HEK293T (cell line): ENCODE measurements at regions not wholly inside any gene's neighbourhood (a gene's known extent, or its start where the extent isn't known, plus 50 kb on each side); places are given as distances from the start of the nearest gene placed in this dataset.
"Not testable (repeated sequence)": the region's sequence is repeated elsewhere in the genome, so short reads cannot be mapped to it uniquely, and the experiment has no call there.

Source experiments
- CTCF ChIA-PET: fragments of 350-600 bp; formaldehyde crosslinking; extraction: SDS; loops from one replicate; lab custom pipeline; 2021; ENCODE audit warnings: antibody characterized with exemption, inconsistent platforms; lab: Yijun Ruan, JAX
- POLR2A ChIA-PET: fragments of 350-600 bp; formaldehyde crosslinking; extraction: SDS; loops from one replicate; lab custom pipeline; 2020; ENCODE audit warnings: antibody characterized with exemption, inconsistent platforms; lab: Yijun Ruan, JAX
- DNase-seq: peaks from one replicate; pipeline ENCODE4 v3.0.0; 2012; ENCODE audit warnings: mixed read lengths; ENCODE audit errors: extremely low spot score
- ARNT ChIP-seq: fragments of 450-650 bp; IDR thresholded peaks from 2 replicates; pipeline ENCODE4 v1.6.1; 2017; ENCODE audit warnings: mild to moderate bottlenecking
- BHLHE40 ChIP-seq: fragments of 450-650 bp; IDR thresholded peaks from 2 replicates; pipeline ENCODE4 v1.6.1; 2016; ENCODE audit warnings: mild to moderate bottlenecking, moderate library complexity, borderline replicate concordance
- CTBP1 ChIP-seq: fragments of 450-650 bp; IDR thresholded peaks from 2 replicates; pipeline ENCODE4 v1.6.1; 2016; ENCODE audit warnings: borderline replicate concordance
- ELF4 ChIP-seq: fragments of 450-650 bp; IDR thresholded peaks from 2 replicates; pipeline ENCODE4 v1.6.1; 2017; ENCODE audit warnings: antibody characterized with exemption
- FOXA1 ChIP-seq: fragments of 450-650 bp; IDR thresholded peaks from 2 replicates; pipeline ENCODE4 v1.6.1; 2016; ENCODE audit warnings: mild to moderate bottlenecking
- FOXK2 ChIP-seq: fragments of 450-650 bp; IDR thresholded peaks from 2 replicates; pipeline ENCODE4 v1.6.1; 2016; ENCODE audit warnings: mild to moderate bottlenecking
- FOXM1 ChIP-seq: fragments of 450-650 bp; IDR thresholded peaks from 2 replicates; pipeline ENCODE4 v1.6.1; 2017; ENCODE audit warnings: mild to moderate bottlenecking, borderline replicate concordance
- HDGF ChIP-seq: fragments of 450-650 bp; IDR thresholded peaks from 2 replicates; pipeline ENCODE4 v1.6.1; 2017; ENCODE audit warnings: antibody characterized with exemption, borderline replicate concordance
- L3MBTL2 ChIP-seq: fragments of 450-650 bp; conservative IDR thresholded peaks from 2 replicates; pipeline ENCODE4 v1.6.1; 2016; ENCODE audit warnings: mild to moderate bottlenecking
- LEF1 ChIP-seq: fragments of 450-650 bp; IDR thresholded peaks from 2 replicates; pipeline ENCODE4 v1.6.1; 2017; ENCODE audit warnings: mild to moderate bottlenecking, borderline replicate concordance
- NFRKB ChIP-seq: fragments of 450-650 bp; IDR thresholded peaks from 2 replicates; pipeline ENCODE4 v1.6.1; 2016; ENCODE audit warnings: mild to moderate bottlenecking, moderate library complexity
- PKNOX1 ChIP-seq: fragments of 450-650 bp; IDR thresholded peaks from 2 replicates; pipeline ENCODE4 v1.6.1; 2016
- SP1 ChIP-seq: fragments of 450-650 bp; IDR thresholded peaks from 2 replicates; pipeline ENCODE4 v1.6.1; 2017
- SUZ12 ChIP-seq: fragments of 450-650 bp; IDR thresholded peaks from 2 replicates; pipeline ENCODE4 v1.6.1; 2016; ENCODE audit warnings: mild to moderate bottlenecking
- TARDBP ChIP-seq: fragments of 450-650 bp; IDR thresholded peaks from 2 replicates; pipeline ENCODE4 v1.6.1; 2016
- ZNF384 ChIP-seq: fragments of 450-650 bp; IDR thresholded peaks from 2 replicates; pipeline ENCODE4 v1.6.1; 2016

- TF ChIP-seq ELF4 (no peak), HDGF (no peak), SP1 (no peak), FOXA1 (no peak), ARNT (no peak), PKNOX1 (no peak), L3MBTL2 (no peak), BHLHE40 (no peak), SUZ12 (no peak), FOXK2 (no peak)
- no peak for DNase-seq
- CTCF ChIA-PET = no interaction called here
- POLR2A ChIA-PET = interaction anchor here (1.9 kb wide), 1 partner anchor 19 kb away, joined by 5 read pairs; no protein-coding TSS in a partner anchor
Observed at GRCh38 chr7:66474441-66474840, 154.2 kb upstream of the KCTD7 start.

- CTCF ChIA-PET, DNase-seq, POLR2A ChIA-PET: not testable (repeated sequence)
Observed at GRCh38 chr7:66476056-66476455, 152.6 kb upstream of the KCTD7 start.

GRCh38 chr7:66477822-66478397 lies 150.8 kb upstream of the KCTD7 start:
- POLR2A ChIA-PET, CTCF ChIA-PET, DNase-seq: not testable (repeated sequence)

DNA sequence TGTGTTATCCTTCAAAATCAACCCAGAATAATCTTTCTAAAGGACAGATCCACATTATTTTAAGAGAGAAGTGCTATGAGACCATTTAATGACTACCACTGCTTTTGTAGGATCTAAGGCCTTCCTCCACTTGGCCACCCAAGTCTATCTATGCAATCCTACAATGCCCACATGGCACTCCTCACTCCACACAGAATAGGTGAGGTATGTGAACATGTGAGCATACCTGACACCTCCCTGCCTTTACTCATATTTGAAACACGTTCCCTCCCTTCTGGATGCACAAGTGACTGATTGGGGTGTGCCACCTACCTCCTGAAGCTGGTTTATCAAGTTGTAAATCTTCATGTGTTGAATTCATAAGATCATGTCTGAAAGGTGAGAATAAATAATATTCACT lies 147.5 kb upstream of the KCTD7 start:
- DNase-seq, CTCF ChIA-PET, POLR2A ChIA-PET: not testable (repeated sequence)

GRCh38 chr7:66489065-66489464 lies 139.6 kb upstream of the KCTD7 start:
- CTCF ChIA-PET, DNase-seq, POLR2A ChIA-PET: not testable (repeated sequence)

DNA sequence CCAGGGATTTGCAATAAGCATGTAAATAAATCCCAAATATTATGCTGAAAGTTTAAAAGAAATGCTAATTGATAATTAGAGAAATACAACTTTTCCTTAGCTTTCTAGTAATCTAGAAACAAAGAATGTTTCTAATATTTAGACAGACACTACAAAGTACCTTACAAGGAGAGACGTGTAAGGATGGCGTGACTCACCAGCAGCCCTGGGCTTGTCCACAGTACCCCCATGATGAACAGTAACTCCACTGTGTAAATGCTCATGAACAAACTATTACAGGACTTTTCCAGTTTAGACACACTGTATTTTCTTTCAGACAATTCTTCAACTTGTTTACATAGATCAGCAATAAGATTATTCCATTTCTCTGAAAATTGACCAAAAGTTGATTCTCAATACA lies 138.9 kb upstream of the KCTD7 start:
- DNase-seq, CTCF ChIA-PET, POLR2A ChIA-PET: not testable (repeated sequence)

GRCh38 chr7:66490979-66491378 lies 137.7 kb upstream of the KCTD7 start:
- CTCF ChIA-PET, POLR2A ChIA-PET, DNase-seq: not testable (repeated sequence)

GRCh38 chr7:66492405-66492804 lies 136.3 kb upstream of the KCTD7 start:
- POLR2A ChIA-PET = interaction anchor here (1.5 kb wide), 1 partner anchor 33 kb away, joined by 4 read pairs; no protein-coding TSS in a partner anchor
- CTCF ChIA-PET, DNase-seq: not testable (repeated sequence)

DNA sequence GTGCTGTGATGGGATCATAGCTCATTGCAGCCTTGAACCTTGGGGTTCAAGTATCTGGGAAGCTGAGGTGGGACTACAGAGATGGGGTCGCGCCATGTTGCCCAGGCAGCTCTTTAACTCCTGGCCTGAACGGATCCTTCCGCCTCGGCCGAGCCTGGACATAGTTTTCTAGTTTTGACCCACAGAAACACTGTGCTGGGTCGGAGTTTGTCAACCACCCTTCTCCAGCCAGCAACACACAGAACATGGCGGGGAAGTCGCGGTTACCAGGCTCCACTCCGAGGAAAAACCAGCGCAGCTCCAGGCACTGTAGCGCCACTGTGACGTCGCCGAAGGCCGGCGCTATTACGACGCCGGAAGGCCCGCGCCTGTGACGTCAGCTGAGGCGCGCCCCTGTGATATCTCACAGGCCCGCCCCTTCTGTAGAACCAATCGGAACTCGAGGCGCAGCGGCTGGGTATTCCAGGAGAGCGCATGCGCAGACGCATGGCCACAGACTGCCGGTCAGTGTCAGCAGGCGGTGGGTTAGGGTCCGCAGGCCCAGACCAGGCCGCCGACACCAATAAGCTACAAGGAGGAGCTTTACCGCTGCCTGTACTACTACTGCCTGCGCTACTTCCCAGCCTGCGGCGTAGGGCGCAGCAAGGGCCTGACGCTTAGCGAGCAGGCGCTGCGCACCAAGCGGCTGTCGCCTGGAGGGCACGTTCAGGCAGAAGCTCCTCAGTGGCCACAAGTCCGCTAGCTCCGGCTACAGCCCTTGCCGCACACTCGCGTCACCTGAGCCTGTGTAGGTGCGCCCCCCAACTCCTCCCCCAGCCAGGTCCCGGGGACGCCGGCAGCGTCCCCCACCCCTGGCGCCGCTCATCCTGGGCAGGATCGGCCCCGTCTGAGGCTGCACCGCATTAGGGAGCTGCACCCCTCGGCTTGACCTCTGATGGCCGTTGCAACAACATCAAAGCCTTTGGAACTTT lies 135.2 kb upstream of the KCTD7 start:
- no peak for TF ChIP-seq ZNF384
- TF ChIP-seq FOXK2 = no peak
- TF ChIP-seq CTBP1 = no peak
- TF ChIP-seq NFRKB = no peak
- no peak for TF ChIP-seq SP1
- peak; percentile 86 for TF ChIP-seq TARDBP
- TF ChIP-seq BHLHE40 = no peak
- no peak for TF ChIP-seq ELF4
- DNase-seq = peak; percentile 95
- ChIA-PET CTCF (no interaction called here), POLR2A (interaction anchor here (0.6 to 2.1 kb wide), 20 partner anchors 10 to 502 kb away, joined by 3 to 9 read pairs (median 4); partner anchors contain the start of genes SBDS and TPST1)

GRCh38 chr7:66497346-66497745 lies 131.3 kb upstream of the KCTD7 start:
- ChIA-PET CTCF (no interaction called here), POLR2A (no interaction called here)
- DNase-seq = no peak
- TF ChIP-seq SUZ12 (no peak), LEF1 (no peak), FOXM1 (no peak), BHLHE40 (no peak), TARDBP (no peak), FOXK2 (no peak)
